Aorta (tissue), 5 donors: ENCODE measurements at regions not wholly inside any gene's neighbourhood (a gene's known extent, or its start where the extent isn't known, plus 50 kb on each side); places are given as distances from the start of the nearest gene placed in this dataset.
A peak's percentile ranks its signal among the peaks of the same experiment; 100 is the strongest.

Experiments
- ATAC-seq: fragments of 200-7000 bp; cut with Tn5 transposase; one replicate; pipeline ENCODE4 v1.9.1; 2022; ENCODE audit warnings: moderate library complexity; ENCODE audit not compliant: low FRiP score
- DNase-seq, 2 donors: peaks; one replicate each; pipeline ENCODE4 v3.0.0-alpha.2; 2020
- H3K27ac ChIP-seq, 2 donors: one replicate each; pipeline ENCODE4 v1.5.1; 2013; ENCODE audit warnings: low read length in 2 of 2, mild to moderate bottlenecking in 2 of 2, moderate library complexity in 2 of 2, control low read depth in 1 of 2, inconsistent platforms in 1 of 2, low read depth in 1 of 2
- H3K27me3 ChIP-seq, 2 donors: one replicate each; pipeline ENCODE4 v1.6.1; 2013; ENCODE audit warnings: control low read depth in 1 of 2, low read length in 1 of 2, mild to moderate bottlenecking in 1 of 2, moderate library complexity in 1 of 2; ENCODE audit not compliant: insufficient read depth in 2 of 2, control insufficient read depth in 1 of 2
- H3K36me3 ChIP-seq, 2 donors: one replicate each; pipeline ENCODE4 v1.6.1; 2013; ENCODE audit warnings: control low read depth in 1 of 2, low read length in 1 of 2, mild to moderate bottlenecking in 1 of 2; ENCODE audit not compliant: insufficient read depth in 2 of 2, control insufficient read depth in 1 of 2
- H3K4me1 ChIP-seq, 2 donors: one replicate each; pipeline ENCODE4 v1.6.1; 2013; ENCODE audit warnings: low read length in 2 of 2, control low read depth in 1 of 2, mild to moderate bottlenecking in 1 of 2, moderate library complexity in 1 of 2; ENCODE audit not compliant: insufficient read depth in 2 of 2, control insufficient read depth in 1 of 2
- H3K4me3 ChIP-seq, 2 donors: one replicate each; pipeline ENCODE4 v1.5.1; 2013; ENCODE audit warnings: low read length in 2 of 2, control low read depth in 1 of 2, mild to moderate bottlenecking in 1 of 2
- H3K9me3 ChIP-seq: one replicate; pipeline ENCODE4 v1.6.1; 2013; ENCODE audit warnings: mild to moderate bottlenecking, low read length; ENCODE audit not compliant: control insufficient read depth
- WGBS, 2 donors: extraction: QIAGEN DNeasy Blood & Tissue Kit; methylation state at CpG; one replicate each; pipeline ENCODE4 v1.1.7; 2013; 5-methylcytosine and 5-hydroxymethylcytosine counted together
- intact Hi-C, 2 donors: fragments of 100-400 bp; cut with DNase I; formaldehyde crosslinking; loops; one replicate each; pipeline versions ENCODE4 v1.14.2 to v1.15.0; 2022
- donor health status: healthy with polysubstance abuse.
- donor health status: Bipolar disorder and iron deficiency.
- donor health status: DM: no; HTN: no; CAD: no.
- donor health status: DM: no; HTN: no; CAD: no.
- donor health status: DM: yes; HTN: yes; CAD: no.

DNA sequence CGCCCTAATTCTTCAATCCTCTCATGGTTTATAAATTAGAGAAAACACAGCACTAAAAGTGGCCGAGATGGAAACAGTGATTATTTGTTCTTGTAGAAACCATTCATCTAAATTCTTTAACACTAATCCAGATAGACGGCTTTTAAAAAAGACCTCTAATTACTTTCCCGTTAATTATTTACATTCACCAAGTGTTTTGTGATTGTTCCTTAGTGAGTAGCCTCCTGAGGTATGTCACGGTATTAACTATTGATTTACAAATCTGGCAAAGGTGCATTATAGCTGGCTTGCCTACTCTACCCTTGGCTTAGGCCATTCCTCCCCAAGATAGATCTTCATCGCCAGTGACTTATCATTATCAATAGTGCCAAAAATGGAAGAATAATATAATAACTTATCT is 436.4 kb upstream of the ST6GAL2 start:
- H3K4me1 ChIP-seq = peaks cover 2 to 3% of the 10 kb centered on the region in 2 donors
- no peaks in the 10 kb centered on the region for H3K36me3 ChIP-seq
- no peak for ATAC-seq
- no peaks in the 10 kb centered on the region for H3K27me3 ChIP-seq
- H3K4me3 ChIP-seq = no peak overlapping the region
- DNase-seq = no peak
- intact Hi-C loops = no loop called here
- H3K9me3 ChIP-seq = no peaks in the 10 kb centered on the region
- H3K27ac ChIP-seq = no peak overlapping the region
- 93 to 94% methylated on average over 6 of the region's 6 CpGs for WGBS, 2 donors

- Histone ChIP-seq H3K27ac (no peak overlapping the region), H3K4me3 (no peak overlapping the region), H3K27me3 (no peaks in the 10 kb centered on the region), H3K9me3 (no peaks in the 10 kb centered on the region), H3K4me1 (peaks cover 2 to 3% of the 10 kb centered on the region in 2 donors), H3K36me3 (no peaks in the 10 kb centered on the region)
- WGBS, 2 donors = 50 to 68% methylated on average over 8 of the region's 8 CpGs
- ATAC-seq (no peak), DNase-seq (no peak)
- intact Hi-C loops = no loop called here
These were observed 438.1 kb upstream of the ST6GAL2 start for GRCh38 chr2:107323946-107324565.

DNA sequence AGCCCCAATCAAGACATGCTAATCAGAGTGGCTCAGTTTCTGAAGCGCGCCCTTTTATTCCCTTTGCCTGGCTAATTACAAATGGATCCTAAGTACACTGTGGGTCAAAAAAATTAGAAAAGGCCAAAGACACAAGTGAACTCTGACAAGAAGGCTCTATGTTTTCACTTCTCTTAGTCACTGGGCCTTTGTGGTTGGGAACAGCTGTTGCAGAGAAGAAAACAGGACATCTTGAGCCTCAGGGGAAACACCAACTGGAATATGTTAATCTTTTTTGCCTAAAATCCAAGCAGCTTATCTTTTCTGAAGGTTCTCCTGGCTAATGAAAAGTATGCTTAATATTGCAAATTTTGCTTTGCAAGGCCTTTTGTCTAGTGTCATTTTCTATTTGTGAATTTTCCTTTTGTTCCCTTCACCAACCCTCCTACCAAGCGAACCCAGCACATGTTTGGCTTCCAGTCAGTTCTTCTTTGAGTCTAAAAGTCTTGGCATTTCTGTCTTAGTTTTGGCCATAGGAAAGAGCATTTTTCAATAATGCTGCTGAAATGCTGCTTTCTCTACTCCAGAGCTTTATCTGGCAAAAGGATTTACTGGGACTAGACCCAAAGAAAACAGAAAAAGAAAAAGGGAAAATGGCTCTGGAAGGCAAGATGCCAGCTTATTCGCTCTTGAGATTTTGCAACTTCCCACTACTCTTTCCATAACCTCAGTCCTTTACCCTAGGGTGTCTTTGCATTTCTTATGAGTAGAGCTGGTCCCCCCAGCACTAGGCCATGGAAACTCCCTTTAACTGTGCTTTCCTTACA is 440.2 kb upstream of the ST6GAL2 start:
- Histone ChIP-seq H3K36me3 (no peaks in the 10 kb centered on the region), H3K4me3 (no peak overlapping the region), H3K27ac (peak overlapping the region; percentile 84 to 88), H3K4me1 (peaks cover 2 to 3% of the 10 kb centered on the region in 2 donors), H3K9me3 (no peaks in the 10 kb centered on the region), H3K27me3 (no peaks in the 10 kb centered on the region)
- peak; percentile 86 for ATAC-seq
- no peak for DNase-seq
- intact Hi-C loops = loop anchor here in 1 of 2 donors (5.0 kb wide), 1 partner anchor 86 kb away; no protein-coding TSS in a partner anchor
- WGBS, 2 donors = 29 to 35% methylated on average over 4 of the region's 4 CpGs

- ATAC-seq = no peak
- intact Hi-C loops = loop anchor here (10.0 kb wide), 2 partner anchors 450 to 520 kb away; partner anchors contain the start of gene ST6GAL2 (in 1 of the 2)
- no peak for DNase-seq
- WGBS, 2 donors = 50 to 56% methylated on average over 2 of the region's 2 CpGs
- H3K9me3 ChIP-seq = no peaks in the 10 kb centered on the region
- H3K4me1 ChIP-seq = peaks cover 3% of the 10 kb centered on the region in 2 donors
- H3K27me3 ChIP-seq = no peaks in the 10 kb centered on the region
- no peak overlapping the region for H3K4me3 ChIP-seq
- no peak overlapping the region for H3K27ac ChIP-seq
- H3K36me3 ChIP-seq = no peaks in the 10 kb centered on the region
These were observed 448.3 kb upstream of the ST6GAL2 start for GRCh38 chr2:107334306-107334705.

DNA sequence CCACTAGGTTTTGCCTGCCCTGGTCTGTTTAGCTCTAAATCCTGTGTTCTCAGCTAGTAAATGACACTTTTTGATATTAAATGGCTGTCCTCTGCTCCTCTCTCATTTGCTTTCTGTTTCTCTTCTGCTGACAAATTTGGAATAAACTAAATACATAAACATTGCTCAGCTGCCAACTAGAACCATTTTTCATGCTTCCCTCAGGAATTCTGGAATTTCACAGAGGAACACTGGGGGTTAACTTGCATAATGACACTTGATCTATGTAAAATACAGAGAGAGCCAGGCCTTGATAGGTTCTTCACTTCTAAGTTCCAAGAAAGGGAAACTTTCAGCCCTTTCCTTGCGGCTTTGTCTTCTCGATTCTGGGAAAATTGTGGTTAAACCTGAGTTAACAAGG is 450.6 kb upstream of the ST6GAL2 start:
- Histone ChIP-seq H3K27ac (no peak overlapping the region), H3K4me3 (no peak overlapping the region)
- no peak for ATAC-seq

DNA sequence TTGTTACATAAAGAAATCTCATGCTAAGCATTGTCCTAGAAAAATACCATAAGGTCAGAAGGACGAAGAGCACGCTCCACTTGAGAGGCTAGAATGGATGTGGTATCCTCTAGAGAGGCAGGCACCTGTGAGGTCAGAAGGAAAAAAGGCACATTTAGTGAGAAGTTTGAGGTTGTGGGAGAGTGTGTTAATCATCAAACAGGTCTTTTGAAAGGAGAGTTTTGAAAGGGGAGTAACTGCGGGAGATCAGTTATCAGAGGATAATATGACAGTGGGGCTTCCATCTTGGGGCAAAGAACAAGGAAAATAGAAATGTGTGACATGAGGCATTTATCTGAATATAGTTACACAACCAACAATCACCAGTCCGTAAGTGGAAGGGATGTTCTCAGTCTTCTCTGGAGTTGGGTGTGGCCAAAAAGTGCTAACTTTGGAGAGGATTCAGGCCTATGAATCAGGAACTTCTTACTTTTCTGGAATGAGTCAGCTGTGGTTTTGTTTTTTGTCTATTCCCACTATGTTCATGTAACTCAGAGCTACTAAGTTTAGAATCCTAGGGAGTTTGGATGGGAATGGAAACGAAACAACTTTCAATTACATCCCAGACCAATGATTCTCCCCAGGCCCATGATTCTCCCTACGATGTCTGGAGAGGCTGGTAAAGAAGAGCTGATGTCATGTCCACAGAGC is 451.4 kb upstream of the ST6GAL2 start:
- DNase-seq = no peak
- 47 to 50% methylated on average over 6 of the region's 6 CpGs for WGBS, 2 donors
- Histone ChIP-seq H3K4me3 (no peak overlapping the region), H3K4me1 (peaks cover 3% of the 10 kb centered on the region in 2 donors), H3K9me3 (peaks cover under 1% of the 10 kb centered on the region), H3K27me3 (no peaks in the 10 kb centered on the region), H3K36me3 (no peaks in the 10 kb centered on the region), H3K27ac (peak overlapping the region in 1 of 2 donors; percentile 84)
- intact Hi-C loops = loop anchor here (5.0 to 10.0 kb wide), 3 partner anchors 75 to 523 kb away; partner anchors contain the start of gene ST6GAL2 (in 1 of the 2)
- ATAC-seq = peak; percentile 84

More for the DNA sequence above, 450.6 kb upstream of the ST6GAL2 start:
- H3K36me3 ChIP-seq = no peaks in the 10 kb centered on the region
- H3K9me3 ChIP-seq = no peaks in the 10 kb centered on the region
- DNase-seq = no peak
- WGBS, 2 donors = 12 to 30% methylated on average over 2 of the region's 2 CpGs
- intact Hi-C loops = loop anchor here (5.0 to 10.0 kb wide), 3 partner anchors 76 to 522 kb away; partner anchors contain the start of gene ST6GAL2 (in 1 of the 2)
- H3K27me3 ChIP-seq = no peaks in the 10 kb centered on the region
- H3K4me1 ChIP-seq = peaks cover 3% of the 10 kb centered on the region in 2 donors

DNA sequence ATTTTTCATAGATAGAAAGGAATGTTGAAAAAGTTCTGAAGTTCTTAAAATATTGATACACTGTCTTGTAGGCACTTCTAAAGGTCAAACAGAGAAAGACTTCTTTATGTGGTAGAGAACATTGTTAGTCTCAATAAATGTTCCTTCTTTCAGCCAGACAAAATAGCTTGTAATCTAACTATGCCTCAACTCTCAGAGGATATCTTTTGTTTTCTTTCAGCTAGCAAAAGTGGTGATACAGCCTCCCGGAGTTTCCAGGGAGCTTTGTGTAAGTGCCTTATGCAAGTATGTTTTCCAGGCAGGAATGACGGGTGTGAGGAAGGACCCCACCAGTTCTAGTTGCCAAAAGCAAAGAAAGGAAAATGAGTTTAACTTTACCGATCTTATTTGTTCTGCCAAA is 452.1 kb upstream of the ST6GAL2 start:
- intact Hi-C loops = loop anchor here (5.0 to 10.0 kb wide), 3 partner anchors 74 to 523 kb away; partner anchors contain the start of gene ST6GAL2 (in 1 of the 2)
- Histone ChIP-seq H3K27ac (no peak overlapping the region), H3K4me1 (peaks cover 3% of the 10 kb centered on the region in 2 donors), H3K36me3 (no peaks in the 10 kb centered on the region), H3K4me3 (no peak overlapping the region), H3K27me3 (no peaks in the 10 kb centered on the region), H3K9me3 (peaks cover 2% of the 10 kb centered on the region)
- ATAC-seq (peak; percentile 71), DNase-seq (no peak)
- WGBS, 2 donors = 3 to 5% methylated on average over 3 of the region's 3 CpGs

GRCh38 chr2:107338571-107338970 is 452.6 kb upstream of the ST6GAL2 start:
- Histone ChIP-seq H3K9me3 (peaks cover 2% of the 10 kb centered on the region), H3K4me3 (no peak overlapping the region), H3K27me3 (no peaks in the 10 kb centered on the region), H3K36me3 (no peaks in the 10 kb centered on the region), H3K27ac (peak overlapping the region in 1 of 2 donors; percentile 44), H3K4me1 (peaks cover 3% of the 10 kb centered on the region in 2 donors)
- ATAC-seq (no peak), DNase-seq (no peak)
- intact Hi-C loops = loop anchor here (5.0 to 10.0 kb wide), 3 partner anchors 74 to 524 kb away; partner anchors contain the start of gene ST6GAL2 (in 1 of the 2)
- WGBS, 2 donors = 35% methylated on average over 6 of the region's 6 CpGs
